Ovary (tissue), 3 donors: ENCODE measurements at regions not wholly inside any gene's neighbourhood (a gene's known extent, or its start where the extent isn't known, plus 50 kb on each side); places are given as distances from the start of the nearest gene placed in this dataset.
"Not testable (repeated sequence)": the region's sequence is repeated elsewhere in the genome, so short reads cannot be mapped to it uniquely, and the experiment has no call there.

Source experiments
- EP300 ChIP-seq: sonication (generic); formaldehyde crosslinking; IDR thresholded peaks from one replicate; pipeline ENCODE4 v1.6.1; 2017; ENCODE audit warnings: antibody characterized with exemption
- TF ChIP-seq, protein P1 (sequence below), 3 donors: fragments of 450-650 bp in 2 of 3; fragments of 200-600 bp in 1 of 3; IDR thresholded peaks; one replicate each; pipeline versions ENCODE4 v1.5.1 to v1.8.0; 2016 to 2022; ENCODE audit warnings: antibody characterized with exemption in 3 of 3, mild to moderate bottlenecking in 1 of 3
- donor health status: DM: no; HTN: no; CAD: no.

DNA sequence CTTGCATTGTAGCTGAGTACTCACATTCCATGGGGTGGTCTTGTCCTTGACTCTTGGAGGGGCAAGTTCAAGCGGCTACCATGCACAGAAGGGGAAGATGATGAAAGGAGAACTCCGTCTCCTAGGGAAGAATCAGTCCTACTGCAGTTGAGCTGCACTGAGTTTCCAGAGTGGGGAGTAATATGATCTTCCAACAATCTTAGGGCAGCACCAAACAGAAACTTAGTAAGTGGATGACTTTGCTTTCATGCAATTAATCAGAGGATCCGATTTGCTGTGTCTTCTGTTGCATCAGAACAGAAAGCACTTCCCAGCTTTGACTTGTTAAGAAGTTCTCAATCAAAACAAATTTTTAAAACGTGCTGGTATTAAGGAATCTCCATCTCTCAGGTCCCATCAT lies 2727.6 kb upstream of the TPTE start:
- TF ChIP-seq, protein P1, sequence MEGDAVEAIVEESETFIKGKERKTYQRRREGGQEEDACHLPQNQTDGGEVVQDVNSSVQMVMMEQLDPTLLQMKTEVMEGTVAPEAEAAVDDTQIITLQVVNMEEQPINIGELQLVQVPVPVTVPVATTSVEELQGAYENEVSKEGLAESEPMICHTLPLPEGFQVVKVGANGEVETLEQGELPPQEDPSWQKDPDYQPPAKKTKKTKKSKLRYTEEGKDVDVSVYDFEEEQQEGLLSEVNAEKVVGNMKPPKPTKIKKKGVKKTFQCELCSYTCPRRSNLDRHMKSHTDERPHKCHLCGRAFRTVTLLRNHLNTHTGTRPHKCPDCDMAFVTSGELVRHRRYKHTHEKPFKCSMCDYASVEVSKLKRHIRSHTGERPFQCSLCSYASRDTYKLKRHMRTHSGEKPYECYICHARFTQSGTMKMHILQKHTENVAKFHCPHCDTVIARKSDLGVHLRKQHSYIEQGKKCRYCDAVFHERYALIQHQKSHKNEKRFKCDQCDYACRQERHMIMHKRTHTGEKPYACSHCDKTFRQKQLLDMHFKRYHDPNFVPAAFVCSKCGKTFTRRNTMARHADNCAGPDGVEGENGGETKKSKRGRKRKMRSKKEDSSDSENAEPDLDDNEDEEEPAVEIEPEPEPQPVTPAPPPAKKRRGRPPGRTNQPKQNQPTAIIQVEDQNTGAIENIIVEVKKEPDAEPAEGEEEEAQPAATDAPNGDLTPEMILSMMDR (IDR thresholded peaks at IDR 0.05) = not testable (repeated sequence)
- not testable (repeated sequence) for TF ChIP-seq EP300
